Activated T-cell treated with anti-CD3 and anti-CD28 coated beads for 24 hours (primary cell): ENCODE measurements at regions not wholly inside any gene's neighbourhood (a gene's known extent, or its start where the extent isn't known, plus 50 kb on each side); places are given as distances from the start of the nearest gene placed in this dataset.
"Not testable (repeated sequence)": the region's sequence is repeated elsewhere in the genome, so short reads cannot be mapped to it uniquely, and the experiment has no call there.

ENCODE experiments used
- DNase-seq: peaks from one replicate; pipeline ENCODE4 v3.0.0-alpha.2; 2020; ENCODE audit warnings: low read depth

- no peak for DNase-seq
These were observed 499.9 kb upstream of the LMCD1 start for GRCh38 chr3:8001712-8002111.

GRCh38 chr3:8011902-8012301 lies 489.7 kb upstream of the LMCD1 start:
- DNase-seq = no peak

GRCh38 chr3:8020047-8020841 lies 481.4 kb upstream of the LMCD1 start:
- DNase-seq = no peak

GRCh38 chr3:8027954-8028353 lies 473.7 kb upstream of the LMCD1 start:
- no peak for DNase-seq

GRCh38 chr3:8050283-8050682 lies 451.3 kb upstream of the LMCD1 start:
- DNase-seq = no peak

GRCh38 chr3:8052659-8053058 lies 449.0 kb upstream of the LMCD1 start:
- no peak for DNase-seq

- not testable (repeated sequence) for DNase-seq
These were observed 433.5 kb upstream of the LMCD1 start for GRCh38 chr3:8068135-8068534.

- no peak for DNase-seq
These were observed 432.2 kb upstream of the LMCD1 start for GRCh38 chr3:8069471-8069870.

- DNase-seq = no peak
These were observed 431.6 kb upstream of the LMCD1 start for GRCh38 chr3:8070011-8070410.

- DNase-seq = not testable (repeated sequence)
These were observed 426.9 kb upstream of the LMCD1 start for GRCh38 chr3:8074740-8075139.

- DNase-seq = no peak
These were observed 424.5 kb upstream of the LMCD1 start for GRCh38 chr3:8077126-8077525.

GRCh38 chr3:8080464-8080863 lies 421.2 kb upstream of the LMCD1 start:
- DNase-seq = no peak

GRCh38 chr3:8085498-8085897 lies 416.1 kb upstream of the LMCD1 start:
- no peak for DNase-seq

- DNase-seq = no peak
These were observed 413.7 kb upstream of the LMCD1 start for GRCh38 chr3:8087951-8088350.

- no peak for DNase-seq
These were observed 407.2 kb upstream of the LMCD1 start for GRCh38 chr3:8094415-8094814.

GRCh38 chr3:8095724-8096123 lies 405.9 kb upstream of the LMCD1 start:
- no peak for DNase-seq

- no peak for DNase-seq
These were observed 403.9 kb upstream of the LMCD1 start for GRCh38 chr3:8097690-8098089.

GRCh38 chr3:8103954-8104353 lies 397.7 kb upstream of the LMCD1 start:
- no peak for DNase-seq

- no peak for DNase-seq
These were observed 394.7 kb upstream of the LMCD1 start for GRCh38 chr3:8106921-8107320.

- peak; percentile 71 for DNase-seq
These were observed 390.4 kb upstream of the LMCD1 start for GRCh38 chr3:8110966-8111798.

- no peak for DNase-seq
These were observed 389.0 kb upstream of the LMCD1 start for GRCh38 chr3:8112587-8112986.

- no peak for DNase-seq
These were observed 388.0 kb upstream of the LMCD1 start for GRCh38 chr3:8113626-8114025.

- no peak for DNase-seq
These were observed 372.9 kb upstream of the LMCD1 start for GRCh38 chr3:8128686-8129085.
